Effector memory CD8-positive, alpha-beta T cell (primary cell): ENCODE measurements at regions not wholly inside any gene's neighbourhood (a gene's known extent, or its start where the extent isn't known, plus 50 kb on each side); places are given as distances from the start of the nearest gene placed in this dataset.

ENCODE experiments used
- ATAC-seq: fragments of 150-1000 bp; cut with Tn5 transposase; replicated peaks from 2 replicates; pipeline ENCODE4 v1.10.0; 2021; ENCODE audit warnings: mild to moderate bottlenecking, moderate library complexity
- DNase-seq, 3 experiments: peaks; one replicate each; pipeline ENCODE4 v3.0.0; 2021
- H3K27ac Mint-ChIP-seq, 2 donors: one replicate each; pipeline ENCODE4 v1.8.0; 2022; ENCODE audit warnings: mild to moderate bottlenecking in 2 of 2, mixed read lengths in 2 of 2, moderate library complexity in 2 of 2
- H3K27me3 Mint-ChIP-seq, 2 donors: one replicate each; pipeline ENCODE4 v1.8.0; 2022; ENCODE audit warnings: mixed read lengths in 2 of 2
- H3K36me3 Mint-ChIP-seq: one replicate; pipeline ENCODE4 v1.8.0; 2022; ENCODE audit warnings: mild to moderate bottlenecking, moderate library complexity, mixed read lengths; ENCODE audit not compliant: insufficient read depth
- H3K4me1 Mint-ChIP-seq, 2 donors: one replicate each; pipeline ENCODE4 v1.8.0; 2022; ENCODE audit warnings: low read depth in 2 of 2, mixed read lengths in 2 of 2
- H3K4me3 Mint-ChIP-seq, 2 donors: one replicate each; pipeline ENCODE4 v1.8.0; 2022; ENCODE audit warnings: mild to moderate bottlenecking in 2 of 2, mixed read lengths in 2 of 2, moderate library complexity in 2 of 2
- H3K9me3 Mint-ChIP-seq, 2 donors: one replicate each; pipeline ENCODE4 v1.8.0; 2022; ENCODE audit warnings: mixed read lengths in 2 of 2

DNA sequence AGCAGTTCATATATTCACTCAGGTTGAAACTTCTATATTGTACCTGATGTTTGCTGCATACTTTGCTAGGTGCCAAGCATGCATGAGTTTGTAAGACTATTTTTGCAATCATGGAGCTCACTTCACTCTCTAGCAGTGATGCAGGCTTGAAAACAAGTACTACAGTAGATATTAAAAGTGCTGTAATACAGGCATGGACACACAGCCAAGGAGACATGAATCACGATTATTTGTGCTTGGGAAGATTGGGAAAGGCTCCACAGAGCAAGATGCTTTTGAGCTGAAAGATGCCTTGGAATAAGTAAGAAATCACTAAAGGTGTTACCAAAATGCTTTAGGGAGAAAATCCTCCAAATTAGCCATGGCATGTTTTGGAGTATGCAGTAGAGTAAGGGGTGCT is 427.4 kb downstream of the UTRN start:
- Mint-ChIP-seq H3K4me3 (no peak overlapping the region), H3K27ac (no peak overlapping the region), H3K27me3 (no peaks in the 10 kb centered on the region), H3K9me3 (no peaks in the 10 kb centered on the region), H3K4me1 (peaks cover 13 to 22% of the 10 kb centered on the region in 2 donors), H3K36me3 (peaks cover 14% of the 10 kb centered on the region)
- DNase-seq (no peak), ATAC-seq (no peak)

DNA sequence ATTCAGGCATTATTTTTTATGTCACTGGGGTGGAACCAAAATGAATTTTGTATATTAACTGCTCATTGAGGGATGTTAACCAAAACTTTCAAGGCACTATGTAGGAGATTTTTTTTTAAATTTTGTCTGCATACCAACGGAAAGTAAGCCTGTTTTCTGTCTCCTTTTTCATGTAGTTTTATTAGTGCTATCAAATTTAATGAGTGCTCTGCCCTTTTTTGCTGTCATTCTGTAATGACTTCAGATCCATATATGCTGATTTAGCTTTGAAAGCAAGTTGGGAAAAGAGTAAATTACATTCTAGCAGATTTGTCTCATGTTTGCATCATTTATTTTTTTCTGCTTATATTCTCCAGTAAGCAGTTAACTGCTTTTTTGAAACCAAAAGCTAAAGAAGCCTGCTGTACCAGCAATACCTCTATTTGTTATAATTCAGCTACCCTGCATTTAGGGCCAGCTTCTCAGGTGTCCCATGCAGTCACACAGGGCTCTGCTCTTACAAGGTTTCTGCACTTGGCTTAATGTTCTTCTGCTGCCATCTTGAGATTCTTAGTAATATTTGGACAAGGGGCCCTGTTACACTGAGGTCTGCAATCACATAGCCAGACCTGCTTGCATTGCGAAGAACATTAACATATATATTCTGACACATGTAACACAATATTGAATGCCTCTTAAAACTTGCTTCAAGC is 429.0 kb downstream of the UTRN start:
- Mint-ChIP-seq H3K4me3 (no peak overlapping the region), H3K27ac (peak overlapping the region in 1 of 2 donors; percentile 0), H3K4me1 (peaks cover 15 to 20% of the 10 kb centered on the region in 2 donors), H3K36me3 (peaks cover 16% of the 10 kb centered on the region), H3K27me3 (no peaks in the 10 kb centered on the region), H3K9me3 (no peaks in the 10 kb centered on the region)
- DNase-seq (no peak), ATAC-seq (no peak)

DNA sequence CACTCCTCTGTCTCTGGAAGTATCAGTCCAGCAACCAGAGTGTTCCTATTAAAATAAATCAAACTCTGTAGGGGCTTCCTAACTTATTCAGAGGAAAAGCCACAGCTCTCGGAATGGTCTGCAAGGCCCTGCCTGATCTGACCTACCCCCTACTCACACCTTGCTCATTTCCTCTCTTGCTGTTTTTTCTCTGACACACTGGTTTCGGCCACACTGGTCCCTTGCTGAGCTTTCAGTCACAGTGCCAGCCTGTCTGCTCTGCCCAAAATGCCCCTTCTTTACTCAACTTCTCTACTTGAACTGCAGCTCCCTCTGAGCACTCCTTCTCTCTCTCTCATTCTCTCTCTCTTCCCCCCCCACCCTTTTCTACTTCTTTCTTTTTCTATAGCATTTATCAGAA is 430.2 kb downstream of the UTRN start:
- H3K36me3 Mint-ChIP-seq = peaks cover 12% of the 10 kb centered on the region
- DNase-seq (no peak), ATAC-seq (no peak)
- no peaks in the 10 kb centered on the region for H3K27me3 Mint-ChIP-seq
- H3K4me3 Mint-ChIP-seq = no peak overlapping the region
- H3K9me3 Mint-ChIP-seq = no peaks in the 10 kb centered on the region
- H3K27ac Mint-ChIP-seq = peak overlapping the region; percentile 54 to 86
- peaks cover 19 to 23% of the 10 kb centered on the region in 2 donors for H3K4me1 Mint-ChIP-seq

DNA sequence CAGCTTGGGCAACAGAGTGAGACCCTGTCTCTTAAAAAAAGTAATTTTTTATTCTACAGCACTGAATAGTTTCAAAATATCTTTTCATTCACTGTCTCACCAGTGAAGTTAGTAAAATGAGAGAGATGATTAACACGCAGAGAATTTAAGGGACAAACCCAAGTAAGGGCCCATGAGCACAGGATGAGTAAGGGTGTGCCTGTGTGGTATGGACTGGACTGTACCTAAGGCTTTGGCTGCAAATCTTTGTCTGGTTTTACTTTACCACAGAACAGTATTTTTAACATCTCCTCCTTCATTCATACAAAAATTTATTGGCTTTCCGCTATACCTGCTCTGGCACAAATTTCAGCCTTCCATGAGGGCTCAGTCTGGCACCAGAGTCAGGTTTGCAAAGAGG is 433.3 kb downstream of the UTRN start:
- Mint-ChIP-seq H3K4me3 (no peak overlapping the region), H3K36me3 (peaks cover 9% of the 10 kb centered on the region), H3K4me1 (peaks cover 23 to 34% of the 10 kb centered on the region in 2 donors), H3K27me3 (no peaks in the 10 kb centered on the region), H3K27ac (peak overlapping the region in 1 of 2 donors; percentile 61), H3K9me3 (no peaks in the 10 kb centered on the region)
- ATAC-seq (no peak), DNase-seq (no peak)

DNA sequence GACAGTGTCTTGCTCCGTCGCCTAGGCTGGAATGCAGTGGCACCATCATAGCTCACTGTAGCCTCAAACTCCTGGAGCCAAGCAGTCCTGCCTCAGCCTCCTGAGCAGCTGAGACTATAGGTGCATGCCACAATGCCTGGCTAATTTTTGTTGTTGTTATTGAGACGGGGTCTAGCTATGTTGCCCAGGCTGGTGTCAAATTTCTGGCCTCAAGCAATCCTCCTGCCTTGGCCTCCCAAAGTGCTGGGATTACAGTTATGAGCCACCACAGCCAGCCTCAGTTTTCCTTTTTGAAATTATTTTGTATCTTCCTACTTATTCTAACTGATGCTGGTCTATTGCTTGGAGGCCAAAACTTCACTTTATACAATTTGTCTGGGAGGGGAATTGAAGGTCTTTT is 436.1 kb downstream of the UTRN start:
- no peak overlapping the region for H3K4me3 Mint-ChIP-seq
- H3K27ac Mint-ChIP-seq = peak overlapping the region in 1 of 2 donors; percentile 12
- peaks cover 21 to 28% of the 10 kb centered on the region in 2 donors for H3K4me1 Mint-ChIP-seq
- no peak for DNase-seq
- no peak for ATAC-seq
- H3K36me3 Mint-ChIP-seq = peaks cover 8% of the 10 kb centered on the region
- H3K9me3 Mint-ChIP-seq = no peaks in the 10 kb centered on the region
- no peaks in the 10 kb centered on the region for H3K27me3 Mint-ChIP-seq

DNA sequence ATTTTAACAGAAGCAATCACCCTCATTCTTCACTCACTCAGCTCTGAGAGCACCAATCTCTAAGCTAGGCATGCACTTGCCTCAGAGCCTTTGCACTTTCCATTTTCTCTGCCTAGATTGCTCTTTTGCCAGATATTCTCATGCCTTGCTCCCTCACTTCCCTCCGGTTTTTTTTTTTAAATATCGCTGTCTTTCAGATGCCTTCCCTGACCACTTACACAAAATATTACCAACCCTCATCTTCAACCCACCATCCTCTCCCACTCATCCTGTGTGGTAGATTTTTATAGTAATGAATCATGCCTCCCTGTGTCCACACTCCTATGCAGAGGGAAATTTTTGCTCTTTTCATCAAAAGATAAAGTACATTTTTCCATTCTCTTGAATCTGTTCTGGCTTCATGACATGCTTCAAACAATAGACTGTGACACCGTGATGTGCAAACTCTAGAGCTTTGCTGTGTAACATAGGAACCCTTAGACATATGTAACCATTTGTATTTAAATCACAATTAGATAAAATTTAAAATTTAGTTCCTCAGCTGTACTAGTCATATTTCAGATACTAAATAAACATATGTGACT is 437.1 kb downstream of the UTRN start:
- no peak overlapping the region for H3K4me3 Mint-ChIP-seq
- H3K27ac Mint-ChIP-seq = no peak overlapping the region
- ATAC-seq (no peak), DNase-seq (no peak)
- no peaks in the 10 kb centered on the region for H3K9me3 Mint-ChIP-seq
- H3K4me1 Mint-ChIP-seq = peaks cover 24 to 35% of the 10 kb centered on the region in 2 donors
- no peaks in the 10 kb centered on the region for H3K27me3 Mint-ChIP-seq
- H3K36me3 Mint-ChIP-seq = peaks cover 8% of the 10 kb centered on the region

DNA sequence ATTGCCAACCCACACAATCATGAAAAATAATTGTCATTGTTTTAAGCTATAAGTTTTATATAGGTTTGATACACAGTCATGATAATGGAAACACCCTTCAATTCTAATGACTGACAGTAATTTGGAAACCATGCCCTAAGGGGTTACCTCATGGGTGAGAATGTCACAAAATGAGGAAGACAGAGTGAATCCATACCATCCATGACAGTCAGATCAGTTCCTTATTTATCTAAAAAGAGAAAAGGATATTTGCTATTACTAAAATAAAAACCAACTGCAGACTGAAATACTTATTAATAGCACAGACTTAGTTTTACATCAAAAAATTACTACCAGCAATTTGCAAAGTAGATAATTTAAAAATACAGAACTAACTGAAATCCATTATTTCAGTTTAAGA is 437.8 kb downstream of the UTRN start:
- ATAC-seq (no peak), DNase-seq (no peak)
- H3K27me3 Mint-ChIP-seq = no peaks in the 10 kb centered on the region
- H3K27ac Mint-ChIP-seq = no peak overlapping the region
- H3K4me1 Mint-ChIP-seq = peaks cover 23 to 33% of the 10 kb centered on the region in 2 donors
- H3K9me3 Mint-ChIP-seq = no peaks in the 10 kb centered on the region
- no peak overlapping the region for H3K4me3 Mint-ChIP-seq
- H3K36me3 Mint-ChIP-seq = peaks cover 3% of the 10 kb centered on the region

DNA sequence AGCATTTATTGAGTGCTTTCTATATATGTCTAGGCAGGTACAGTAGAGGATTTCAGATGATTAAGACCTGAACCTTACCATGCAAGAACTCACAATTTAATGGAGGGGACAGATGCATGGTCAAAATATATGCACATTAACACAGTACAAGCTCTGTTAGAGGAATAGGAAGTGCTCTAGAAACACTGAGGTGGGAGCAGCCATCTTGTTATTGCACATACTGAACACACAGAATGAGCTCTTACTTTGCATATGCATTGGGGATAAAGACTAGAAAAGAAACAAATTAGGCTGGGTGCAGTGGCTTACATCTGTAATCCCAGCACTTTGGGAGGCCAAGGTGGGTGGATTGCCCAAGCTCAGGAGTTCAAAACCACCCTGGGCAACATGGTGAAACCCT is 438.3 kb downstream of the UTRN start:
- DNase-seq (no peak), ATAC-seq (no peak)
- H3K36me3 Mint-ChIP-seq = peaks cover 3% of the 10 kb centered on the region
- H3K27me3 Mint-ChIP-seq = no peaks in the 10 kb centered on the region
- H3K9me3 Mint-ChIP-seq = no peaks in the 10 kb centered on the region
- H3K27ac Mint-ChIP-seq = no peak overlapping the region
- no peak overlapping the region for H3K4me3 Mint-ChIP-seq
- peaks cover 22 to 34% of the 10 kb centered on the region in 2 donors for H3K4me1 Mint-ChIP-seq

DNA sequence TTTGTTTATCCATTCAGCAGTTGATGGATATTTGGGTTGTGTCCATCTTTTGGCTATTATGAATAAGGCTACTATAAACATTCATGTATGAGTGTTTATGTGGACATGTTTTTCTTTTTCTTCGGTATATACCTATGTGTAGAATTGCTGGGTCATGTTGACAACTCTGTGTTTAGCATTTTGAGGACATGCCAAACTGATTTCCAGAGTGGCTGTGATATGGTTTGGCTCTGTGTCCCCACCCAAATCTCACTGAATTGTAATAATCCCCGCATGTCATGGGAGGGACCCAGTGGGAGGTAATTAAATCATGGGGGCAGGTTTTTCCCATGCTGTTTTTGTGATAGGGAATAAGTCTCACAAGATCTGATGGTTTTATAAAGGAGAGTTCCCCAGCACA is 439.7 kb downstream of the UTRN start:
- DNase-seq (no peak), ATAC-seq (no peak)
- Mint-ChIP-seq H3K4me3 (no peak overlapping the region), H3K27ac (no peak overlapping the region), H3K27me3 (no peaks in the 10 kb centered on the region), H3K36me3 (peaks cover 3% of the 10 kb centered on the region), H3K4me1 (peaks cover 25 to 39% of the 10 kb centered on the region in 2 donors), H3K9me3 (no peaks in the 10 kb centered on the region)

DNA sequence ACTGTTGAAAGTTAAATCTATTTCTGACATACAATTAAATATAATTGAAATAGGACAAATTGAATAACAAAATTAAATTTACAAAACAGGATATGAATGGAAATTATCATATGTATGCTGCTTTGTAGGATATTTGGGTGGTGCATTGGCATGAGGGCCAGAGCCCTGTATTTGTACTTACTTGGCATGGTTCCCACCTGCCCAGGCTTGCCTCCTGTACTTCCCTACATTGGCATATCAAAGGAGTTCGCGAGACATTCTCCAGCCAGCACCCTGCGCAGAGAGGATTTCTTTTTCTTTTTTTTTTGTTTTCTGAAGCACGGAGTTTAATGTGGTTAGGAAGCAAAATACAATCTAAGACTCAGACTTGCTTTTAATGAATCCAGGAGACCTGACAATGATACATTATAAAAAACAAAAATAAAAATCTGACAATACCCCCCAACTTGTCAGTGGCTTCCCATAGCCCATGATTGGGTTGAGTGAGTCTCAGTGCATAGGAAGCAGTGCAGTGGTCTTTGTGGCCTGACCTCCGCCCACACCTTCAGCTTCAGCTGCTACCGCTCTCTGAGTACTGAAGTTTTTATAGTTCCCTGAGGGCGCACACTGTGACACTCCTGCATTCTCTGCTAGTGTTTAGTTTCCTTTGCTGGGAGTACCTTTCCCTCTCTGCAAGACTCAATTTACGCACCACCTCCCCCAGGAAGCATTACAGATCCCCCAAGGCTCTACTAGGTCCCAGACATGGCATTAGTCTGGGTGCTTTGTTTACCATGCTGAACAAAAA is 440.8 kb downstream of the UTRN start:
- peak; percentile 69 for ATAC-seq
- Mint-ChIP-seq H3K9me3 (no peaks in the 10 kb centered on the region), H3K27ac (peak overlapping the region; percentile 1 to 73), H3K4me1 (peaks cover 22 to 36% of the 10 kb centered on the region in 2 donors), H3K4me3 (no peak overlapping the region), H3K36me3 (peaks cover 3% of the 10 kb centered on the region), H3K27me3 (no peaks in the 10 kb centered on the region)
- DNase-seq = no peak

DNA sequence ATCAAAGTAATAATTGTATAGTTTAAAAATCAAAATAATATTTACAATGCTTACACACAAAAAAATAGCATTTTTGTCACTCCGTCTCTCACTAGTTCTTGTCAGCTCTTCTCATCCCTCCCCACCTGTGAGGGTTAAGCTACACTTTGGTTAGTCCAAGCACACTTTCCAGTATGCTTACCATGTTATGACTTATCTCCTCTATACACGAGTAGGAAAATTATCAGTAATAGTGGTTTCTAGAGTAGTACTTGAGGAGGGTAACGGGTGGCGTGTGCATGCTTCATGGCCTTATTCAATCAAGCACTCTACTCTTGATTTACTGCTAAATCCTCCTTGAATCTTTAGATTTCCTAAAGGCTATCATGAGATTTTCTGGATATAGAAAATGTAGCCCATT is 443.7 kb downstream of the UTRN start:
- ATAC-seq = no peak
- H3K4me1 Mint-ChIP-seq = peaks cover 14 to 25% of the 10 kb centered on the region in 2 donors
- peaks cover 24% of the 10 kb centered on the region for H3K36me3 Mint-ChIP-seq
- no peak overlapping the region for H3K4me3 Mint-ChIP-seq
- H3K27ac Mint-ChIP-seq = no peak overlapping the region
- H3K9me3 Mint-ChIP-seq = no peaks in the 10 kb centered on the region
- no peaks in the 10 kb centered on the region for H3K27me3 Mint-ChIP-seq
- DNase-seq = no peak

DNA sequence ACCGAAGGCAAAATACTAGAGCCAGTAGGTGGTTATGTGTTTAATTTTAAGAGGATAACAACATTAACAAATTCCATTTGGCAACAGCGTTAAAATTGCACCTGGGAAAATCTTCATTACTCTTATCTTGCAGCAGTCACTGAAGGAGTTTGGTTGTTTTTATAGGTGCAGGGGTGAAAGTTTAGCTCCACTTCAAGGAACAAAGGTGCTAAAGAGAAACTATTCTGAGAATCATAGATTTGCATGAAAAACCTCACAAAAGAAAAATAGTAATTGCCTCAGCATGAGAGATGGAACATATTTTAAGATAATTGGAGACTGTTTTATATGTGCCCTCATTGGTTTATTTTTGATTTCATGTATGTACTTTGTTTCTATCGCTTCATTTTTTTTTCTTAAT is 444.4 kb downstream of the UTRN start:
- peaks cover 15 to 31% of the 10 kb centered on the region in 2 donors for H3K4me1 Mint-ChIP-seq
- H3K27me3 Mint-ChIP-seq = no peaks in the 10 kb centered on the region
- no peak overlapping the region for H3K4me3 Mint-ChIP-seq
- H3K9me3 Mint-ChIP-seq = no peaks in the 10 kb centered on the region
- DNase-seq (no peak), ATAC-seq (no peak)
- peak overlapping the region in 1 of 2 donors; percentile 46 for H3K27ac Mint-ChIP-seq
- peaks cover 29% of the 10 kb centered on the region for H3K36me3 Mint-ChIP-seq

DNA sequence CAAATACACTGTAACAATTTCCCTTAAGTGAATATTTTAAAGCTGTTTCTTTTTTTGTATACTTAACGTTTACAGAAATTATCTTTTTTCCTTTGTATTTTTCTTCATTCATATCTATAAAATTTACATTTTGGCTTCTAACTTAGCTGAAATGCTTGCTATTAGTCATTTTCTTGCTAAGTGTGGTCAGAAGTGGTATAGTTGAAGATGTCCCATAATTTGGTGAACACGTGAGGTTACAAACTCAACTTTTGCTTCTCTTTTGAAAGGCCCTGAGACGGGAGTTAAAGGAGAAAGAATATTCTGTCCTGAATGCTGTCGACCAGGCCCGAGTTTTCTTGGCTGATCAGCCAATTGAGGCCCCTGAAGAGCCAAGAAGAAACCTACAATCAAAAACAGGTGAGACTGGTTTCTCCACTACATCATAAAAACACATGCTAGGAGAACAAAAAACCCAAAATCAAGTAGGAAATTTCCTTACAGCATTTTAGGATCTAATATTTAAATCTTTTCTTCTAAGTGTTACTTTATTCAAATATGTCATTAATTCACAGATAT is 445.0 kb downstream of the UTRN start:
- Mint-ChIP-seq H3K27ac (peak overlapping the region in 1 of 2 donors; percentile 46), H3K4me1 (peaks cover 13 to 35% of the 10 kb centered on the region in 2 donors), H3K27me3 (no peaks in the 10 kb centered on the region), H3K4me3 (no peak overlapping the region), H3K36me3 (peaks cover 35% of the 10 kb centered on the region), H3K9me3 (no peaks in the 10 kb centered on the region)
- DNase-seq (no peak), ATAC-seq (no peak)
